ENCODE measurements at regions not wholly inside any gene's neighbourhood (a gene's known extent, or its start where the extent isn't known, plus 50 kb on each side); places are given as distances from the start of the nearest gene placed in this dataset.
A peak's percentile ranks its signal among the peaks of the same experiment; 100 is the strongest.

- POLR2A ChIA-PET: no interaction called here
- Histone ChIP-seq H3K9me1 (ENCODE audit: control insufficient read depth, insufficient read depth, low read length) (no peaks in the 10 kb centered on the region), H3K27ac (ENCODE audit: extremely low read depth, low read depth, low read length) (no peak overlapping the region), H3K9ac (ENCODE audit: insufficient read depth in 1 of 2, low read depth in 2 of 2, low read length in 2 of 2) (no peak overlapping the region), H2AFZ (ENCODE audit: low read depth, low read length) (no peak overlapping the region), H4K20me1 (replicated peaks; ENCODE audit: control insufficient read depth, insufficient read depth, low read length) (no peaks in the 10 kb centered on the region), H3K4me3 (no peak overlapping the region), H3K4me2 (ENCODE audit: insufficient read depth, low read length) (no peak overlapping the region), H3K4me1 (replicated peaks in 1 of 2; ENCODE audit: control insufficient read depth in 2 of 2, insufficient read depth in 2 of 2, low read length in 2 of 2) (no peaks in the 10 kb centered on the region), H3K79me2 (ENCODE audit: control insufficient read depth, insufficient read depth, low read length) (no peaks in the 10 kb centered on the region), H3K9me3 (replicated peaks; ENCODE audit: control insufficient read depth, insufficient read depth, low read depth, low read length) (no peaks in the 10 kb centered on the region; the same call in 1 of the 2 replicates), H3K27me3 (ENCODE audit: control insufficient read depth in 2 of 2, insufficient read depth in 2 of 2, low read length in 2 of 2) (no peaks in the 10 kb centered on the region), H3K36me3 (ENCODE audit: control insufficient read depth, insufficient read depth, low read length) (no peaks in the 10 kb centered on the region)
- no peak for DNase-seq (ENCODE audit: extremely low read depth in 1 of 4, low spot score in 3 of 4)
- FAIRE-seq: no peak
- TF ChIP-seq C11orf30 (IDR thresholded peaks at IDR 0.05; ENCODE audit: low read depth) (peak; percentile 47; the same call in 1 of the 2 replicates), CREBBP (IDR thresholded peaks at IDR 0.05; ENCODE audit: low read depth, low read length) (no peak), NR1H2 (CRISPR knock-in tag; IDR thresholded peaks at IDR 0.05) (no peak), RFX5 (IDR thresholded peaks at IDR 0.05; ENCODE audit: low read depth, low read length) (no peak), SAFB2 (IDR thresholded peaks at IDR 0.05; ENCODE audit: borderline replicate concordance, low read depth, low read length, severe bottlenecking) (no peak), ELF1 (tag; IDR thresholded peaks at IDR 0.05) (no peak), MYNN (IDR thresholded peaks at IDR 0.05) (no peak), MYNN (CRISPR knock-in tag; IDR thresholded peaks at IDR 0.05) (no peak), TBL1XR1 (IDR thresholded peaks at IDR 0.05; ENCODE audit: low read length in 2 of 2) (no peak), ZNF316 (IDR thresholded peaks at IDR 0.05) (peak; percentile 60; the same call in 1 of the 2 replicates)
- whole genome bisulfite sequencing (ENCODE audit: insufficient coverage, low coverage, missing lambda C conversion rate): 12% methylated on average over 4 of the region's 4 CpGs
- intact Hi-C loops (cut with micrococcal nuclease): no loop called here
- no peak for ATAC-seq
- no TSS peak for BruUV-seq (replicated peaks)
- CTCF ChIA-PET (ENCODE audit: low intra/inter-chr PET ratio): no interaction called here
- in situ Hi-C loops (cut with MboI): no loop called here
Measured at GRCh38 chr2:182573553-182573952, 142.5 kb upstream of the DNAJC10 start.

Measured in K562 (cell line).